ENCODE measurements at regions not wholly inside any gene's neighbourhood (a gene's known extent, or its start where the extent isn't known, plus 50 kb on each side); places are given as distances from the start of the nearest gene placed in this dataset.

DNA sequence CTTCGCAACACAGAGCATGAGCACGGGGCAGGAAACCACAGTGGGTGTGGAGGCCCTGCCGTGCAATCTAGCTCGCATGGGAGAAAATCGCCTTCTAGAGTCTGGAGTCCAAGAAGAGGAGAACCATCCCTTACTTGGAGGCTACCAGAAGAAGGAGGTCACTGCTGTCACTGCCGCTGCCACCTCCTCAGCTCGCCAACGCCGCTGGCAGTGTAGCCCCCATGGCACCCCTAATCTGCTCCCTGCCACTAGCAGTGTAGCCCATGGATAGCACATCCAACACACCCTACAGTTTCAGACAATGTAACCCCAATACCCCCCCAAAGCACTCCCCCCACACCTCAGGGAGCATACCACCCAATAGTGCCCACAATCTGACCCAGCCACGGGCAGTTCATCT, 438.0 kb upstream of the ZNF337 start:
- TF ChIP-seq POLR2AphosphoS5 (IDR thresholded peaks at IDR 0.05; ENCODE audit: low read depth) (no peak), EZH2phosphoT487 (IDR thresholded peaks at IDR 0.05; ENCODE audit: unreplicated experiment) (no peak), EZH2 (IDR thresholded peaks at IDR 0.05; ENCODE audit: low read depth, unreplicated experiment) (no peak), CREB1 (CRISPR knock-in tag; IDR thresholded peaks at IDR 0.05; ENCODE audit: low read depth) (no peak), ZNF331 (CRISPR knock-in tag; IDR thresholded peaks at IDR 0.05; ENCODE audit: low read depth) (no peak), JUNB (IDR thresholded peaks at IDR 0.05; ENCODE audit: unreplicated experiment) (no peak)
- TF ChIP-seq, protein P1, sequence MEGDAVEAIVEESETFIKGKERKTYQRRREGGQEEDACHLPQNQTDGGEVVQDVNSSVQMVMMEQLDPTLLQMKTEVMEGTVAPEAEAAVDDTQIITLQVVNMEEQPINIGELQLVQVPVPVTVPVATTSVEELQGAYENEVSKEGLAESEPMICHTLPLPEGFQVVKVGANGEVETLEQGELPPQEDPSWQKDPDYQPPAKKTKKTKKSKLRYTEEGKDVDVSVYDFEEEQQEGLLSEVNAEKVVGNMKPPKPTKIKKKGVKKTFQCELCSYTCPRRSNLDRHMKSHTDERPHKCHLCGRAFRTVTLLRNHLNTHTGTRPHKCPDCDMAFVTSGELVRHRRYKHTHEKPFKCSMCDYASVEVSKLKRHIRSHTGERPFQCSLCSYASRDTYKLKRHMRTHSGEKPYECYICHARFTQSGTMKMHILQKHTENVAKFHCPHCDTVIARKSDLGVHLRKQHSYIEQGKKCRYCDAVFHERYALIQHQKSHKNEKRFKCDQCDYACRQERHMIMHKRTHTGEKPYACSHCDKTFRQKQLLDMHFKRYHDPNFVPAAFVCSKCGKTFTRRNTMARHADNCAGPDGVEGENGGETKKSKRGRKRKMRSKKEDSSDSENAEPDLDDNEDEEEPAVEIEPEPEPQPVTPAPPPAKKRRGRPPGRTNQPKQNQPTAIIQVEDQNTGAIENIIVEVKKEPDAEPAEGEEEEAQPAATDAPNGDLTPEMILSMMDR (conservative IDR thresholded peaks at IDR 0.05; ENCODE audit: low read depth in 2 of 2): no peak
- TF ChIP-seq, protein P2, sequence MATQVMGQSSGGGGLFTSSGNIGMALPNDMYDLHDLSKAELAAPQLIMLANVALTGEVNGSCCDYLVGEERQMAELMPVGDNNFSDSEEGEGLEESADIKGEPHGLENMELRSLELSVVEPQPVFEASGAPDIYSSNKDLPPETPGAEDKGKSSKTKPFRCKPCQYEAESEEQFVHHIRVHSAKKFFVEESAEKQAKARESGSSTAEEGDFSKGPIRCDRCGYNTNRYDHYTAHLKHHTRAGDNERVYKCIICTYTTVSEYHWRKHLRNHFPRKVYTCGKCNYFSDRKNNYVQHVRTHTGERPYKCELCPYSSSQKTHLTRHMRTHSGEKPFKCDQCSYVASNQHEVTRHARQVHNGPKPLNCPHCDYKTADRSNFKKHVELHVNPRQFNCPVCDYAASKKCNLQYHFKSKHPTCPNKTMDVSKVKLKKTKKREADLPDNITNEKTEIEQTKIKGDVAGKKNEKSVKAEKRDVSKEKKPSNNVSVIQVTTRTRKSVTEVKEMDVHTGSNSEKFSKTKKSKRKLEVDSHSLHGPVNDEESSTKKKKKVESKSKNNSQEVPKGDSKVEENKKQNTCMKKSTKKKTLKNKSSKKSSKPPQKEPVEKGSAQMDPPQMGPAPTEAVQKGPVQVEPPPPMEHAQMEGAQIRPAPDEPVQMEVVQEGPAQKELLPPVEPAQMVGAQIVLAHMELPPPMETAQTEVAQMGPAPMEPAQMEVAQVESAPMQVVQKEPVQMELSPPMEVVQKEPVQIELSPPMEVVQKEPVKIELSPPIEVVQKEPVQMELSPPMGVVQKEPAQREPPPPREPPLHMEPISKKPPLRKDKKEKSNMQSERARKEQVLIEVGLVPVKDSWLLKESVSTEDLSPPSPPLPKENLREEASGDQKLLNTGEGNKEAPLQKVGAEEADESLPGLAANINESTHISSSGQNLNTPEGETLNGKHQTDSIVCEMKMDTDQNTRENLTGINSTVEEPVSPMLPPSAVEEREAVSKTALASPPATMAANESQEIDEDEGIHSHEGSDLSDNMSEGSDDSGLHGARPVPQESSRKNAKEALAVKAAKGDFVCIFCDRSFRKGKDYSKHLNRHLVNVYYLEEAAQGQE (IDR thresholded peaks at IDR 0.05; ENCODE audit: unreplicated experiment): no peak

All from GM23338 (cell line).